HCT116 (cell line): ENCODE measurements at regions not wholly inside any gene's neighbourhood (a gene's known extent, or its start where the extent isn't known, plus 50 kb on each side); places are given as distances from the start of the nearest gene placed in this dataset.

Experiments
- ATAC-seq: fragments of 200-7000 bp; cut with Tn5 transposase; 2 replicates; pipeline ENCODE4 v1.9.1; 2020; ENCODE audit warnings: mild to moderate bottlenecking, moderate library complexity
- BruUV-seq: library from RNA; stranded (reverse); fragments of 400-500 nt; replicated peaks from 2 replicates; lab custom pipeline; 2021; lab: Mats Ljungman, UMichigan
- CTCF ChIA-PET: fragments of 300-600 bp; sonication (Branson Sonifier 250); formaldehyde crosslinking; loops from one replicate; lab custom pipeline; 2021; ENCODE audit warnings: antibody characterized with exemption; lab: Charles Lee
- POLR2A ChIA-PET: fragments of 300-600, 350-600 bp; sonication (Branson Sonifier 250); formaldehyde crosslinking; loops from one replicate; lab custom pipeline; 2021; ENCODE audit warnings: antibody characterized with exemption; lab: Charles Lee
- RAD21 ChIA-PET, 2 experiments: fragments of 300-600 bp; sonication (Branson Sonifier 250); formaldehyde crosslinking; loops; one replicate each; lab custom pipeline; 2023; ENCODE audit warnings: low total read pairs in 2 of 2; ENCODE audit not compliant: uncharacterized antibody in 2 of 2, unreplicated experiment in 2 of 2, low non-redundant PET in 1 of 2; lab: Charles Lee
- DNase-seq: peaks from one replicate; pipeline ENCODE4 v3.0.0-alpha.2; 2010; ENCODE audit warnings: low read depth, low spot score
- H2AFZ ChIP-seq: fragments of 200-600 bp; shearing (Covaris generic), sonication (generic); 2 replicates; pipeline ENCODE4 v1.6.1; 2017; ENCODE audit warnings: low read depth, mixed run types, mixed read lengths, antibody characterized with exemption, low read length; ENCODE audit not compliant: poor library complexity, severe bottlenecking
- H3K27ac ChIP-seq: 2 replicates; pipeline ENCODE4 v1.5.1; 2012; ENCODE audit warnings: low read depth, low read length
- H3K27me3 ChIP-seq: fragments of 200-600 bp; sonication (generic); 2 replicates; pipeline ENCODE4 v1.6.1; 2016; ENCODE audit warnings: mixed run types, low read length, mixed read lengths; ENCODE audit not compliant: insufficient read depth
- H3K36me3 ChIP-seq, 2 experiments: fragments of 200-500 bp in 1 of 2; fragments of 200-600 bp in 1 of 2; sonication (Bioruptor generic) in 1 of 2; sonication (generic) in 1 of 2; 2 replicates each; pipeline versions ENCODE4 v1.5.1 to v1.6.1; 2014 to 2016; ENCODE audit warnings: low read length in 2 of 2, inconsistent platforms in 1 of 2, mixed read lengths in 1 of 2, mixed run types in 1 of 2; ENCODE audit not compliant: insufficient read depth in 2 of 2, control insufficient read depth in 1 of 2
- H3K4me1 ChIP-seq, 2 experiments: fragments of 200-600 bp in 1 of 2; sonication (generic) in 1 of 2; 2 replicates each; pipeline versions ENCODE4 v1.5.1 to v1.6.1; 2012 to 2017; ENCODE audit warnings: low read length in 2 of 2, inconsistent platforms in 1 of 2, mild to moderate bottlenecking in 1 of 2, mixed read lengths in 1 of 2, mixed run types in 1 of 2, moderate library complexity in 1 of 2; ENCODE audit not compliant: insufficient read depth in 2 of 2, control insufficient read depth in 1 of 2
- H3K4me2 ChIP-seq: fragments of 200-600 bp; sonication (generic); 2 replicates; pipeline ENCODE4 v1.6.1; 2017; ENCODE audit warnings: mixed run types, low read length, mixed read lengths
- H3K4me3 ChIP-seq, 2 experiments: fragments of 200-600 bp in 1 of 2; sonication (generic) in 1 of 2; replicated peaks in 1 of 2; 2 replicates each; pipeline ENCODE4 v1.5.1; 2011 to 2016; ENCODE audit warnings: low read length in 2 of 2, control low read depth in 1 of 2, low read depth in 1 of 2, mild to moderate bottlenecking in 1 of 2, mixed read lengths in 1 of 2, mixed run types in 1 of 2
- H3K79me2 ChIP-seq: fragments of 200-600 bp; sonication (generic); 2 replicates; pipeline ENCODE4 v1.6.1; 2017; ENCODE audit warnings: mild to moderate bottlenecking, mixed run types, low read length, moderate library complexity, mixed read lengths; ENCODE audit not compliant: insufficient read depth
- H3K9ac ChIP-seq: fragments of 200-600 bp; sonication (generic); 2 replicates; pipeline ENCODE4 v1.6.1; 2016; ENCODE audit warnings: low read length, mixed read lengths
- H3K9me2 ChIP-seq: fragments of 200-600 bp; sonication (generic), shearing (Covaris generic); 2 replicates; pipeline ENCODE4 v1.6.1; 2017; ENCODE audit warnings: mixed run types, mild to moderate bottlenecking, moderate library complexity; ENCODE audit not compliant: insufficient read depth
- H3K9me3 ChIP-seq, 2 experiments: fragments of 200-500 bp in 1 of 2; fragments of 200-600 bp in 1 of 2; sonication (Bioruptor generic) in 1 of 2; sonication (generic) in 1 of 2; 2 replicates each; pipeline ENCODE4 v1.6.1; 2014 to 2017; ENCODE audit warnings: low read length in 2 of 2, mixed read lengths in 2 of 2, inconsistent platforms in 1 of 2, low read depth in 1 of 2, mild to moderate bottlenecking in 1 of 2, mixed run types in 1 of 2, moderate library complexity in 1 of 2; ENCODE audit not compliant: control insufficient read depth in 1 of 2, insufficient read depth in 1 of 2
- H4K20me1 ChIP-seq: fragments of 200-600 bp; sonication (generic), shearing (Covaris generic); 2 replicates; pipeline ENCODE4 v1.6.1; 2017; ENCODE audit warnings: mixed run types, mild to moderate bottlenecking, moderate library complexity; ENCODE audit not compliant: insufficient read depth
- CBX3 ChIP-seq: IDR thresholded peaks from 2 replicates; pipeline ENCODE4 v1.6.1; 2012; ENCODE audit warnings: low read depth
- CEBPB ChIP-seq: IDR thresholded peaks from 2 replicates; pipeline ENCODE4 v1.6.1; 2012; ENCODE audit warnings: low read depth
- EGR1 ChIP-seq: IDR thresholded peaks from 2 replicates; pipeline ENCODE4 v1.6.1; 2012; ENCODE audit warnings: low read depth
- FOSL1 ChIP-seq: IDR thresholded peaks from 2 replicates; pipeline ENCODE4 v1.6.1; 2012; ENCODE audit warnings: low read depth
- POLR2A ChIP-seq: IDR thresholded peaks from 2 replicates; pipeline ENCODE4 v1.7.0; 2011; ENCODE audit warnings: borderline replicate concordance; ENCODE audit not compliant: insufficient read depth, insufficient read length; ENCODE audit errors: extremely low read depth
- POLR2AphosphoS5 ChIP-seq: IDR thresholded peaks from 2 replicates; pipeline ENCODE4 v1.6.1; 2011; ENCODE audit warnings: mild to moderate bottlenecking, low read depth, low read length, moderate library complexity
- RAD21 ChIP-seq: IDR thresholded peaks from 2 replicates; pipeline ENCODE4 v1.6.1; 2012; ENCODE audit warnings: low read depth, mild to moderate bottlenecking
- REST ChIP-seq: IDR thresholded peaks from 2 replicates; pipeline ENCODE4 v1.6.1; 2012; ENCODE audit warnings: low read depth
- SIN3A ChIP-seq: IDR thresholded peaks from 2 replicates; pipeline ENCODE4 v1.6.1; 2012; ENCODE audit warnings: low read depth
- SP1 ChIP-seq: IDR thresholded peaks from 2 replicates; pipeline ENCODE4 v1.6.1; 2012; ENCODE audit warnings: low read depth
- ZFX ChIP-seq: fragments of 450-650 bp; IDR thresholded peaks from 2 replicates; pipeline ENCODE4 v1.6.1; 2017
- intact Hi-C: fragments of 100-400 bp; cut with micrococcal nuclease; formaldehyde crosslinking; loops from 2 replicates; pipeline ENCODE4 v1.10.0; 2022

- Histone ChIP-seq H4K20me1 (no peaks in the 10 kb centered on the region), H3K9me2 (no peaks in the 10 kb centered on the region), H3K9ac (no peak overlapping the region), H3K79me2 (no peaks in the 10 kb centered on the region), H3K4me1 (no peaks in the 10 kb centered on the region), H3K4me2 (no peak overlapping the region), H3K9me3 (peaks cover 0 to 3% of the 10 kb centered on the region in 2 experiments; a peak in 1 of 4 replicates), H3K4me3 (no peak overlapping the region), H2AFZ (no peak overlapping the region), H3K27me3 (no peaks in the 10 kb centered on the region), H3K27ac (no peak overlapping the region), H3K36me3 (no peaks in the 10 kb centered on the region)
- RAD21 ChIA-PET: no interaction called here
- no peak for TF ChIP-seq REST
- no peak for TF ChIP-seq FOSL1
- TF ChIP-seq CEBPB: no peak
- no peak for TF ChIP-seq ZFX
- TF ChIP-seq CBX3: no peak
- no peak for TF ChIP-seq SP1
- no peak for TF ChIP-seq SIN3A
- TF ChIP-seq POLR2A: no peak
- TF ChIP-seq POLR2AphosphoS5: no peak
- TF ChIP-seq RAD21: no peak
- TF ChIP-seq EGR1: no peak
- intact Hi-C loops: no loop called here
- POLR2A ChIA-PET: no interaction called here
- ATAC-seq (no peak), DNase-seq (no peak)
- no TSS peak for BruUV-seq
- CTCF ChIA-PET: no interaction called here
Measured at GRCh38 chr3:185309795-185310194, 53.1 kb upstream of the MAP3K13 start.
